HepG2 (cell line): ENCODE measurements at regions not wholly inside any gene's neighbourhood (a gene's known extent, or its start where the extent isn't known, plus 50 kb on each side); places are given as distances from the start of the nearest gene placed in this dataset.

ENCODE experiments used
- GATA4 ChIP-seq: sonication (generic); IDR thresholded peaks from 2 replicates; pipeline ENCODE4 v1.6.1; 2016; ENCODE audit warnings: antibody characterized with exemption, low read depth, borderline replicate concordance
- GLI4 ChIP-seq: sonication (generic); formaldehyde crosslinking; IDR thresholded peaks from 2 replicates; pipeline ENCODE4 v1.5.1; 2020; ENCODE audit warnings: missing genetic modification reagents, mild to moderate bottlenecking, moderate library complexity, borderline replicate concordance
- MIER3 ChIP-seq: IDR thresholded peaks from 2 replicates; pipeline ENCODE4 v1.6.1; 2016; ENCODE audit warnings: missing compliant biosample characterization, borderline replicate concordance
- SRSF4 ChIP-seq: fragments of 200-400 bp; formaldehyde crosslinking; IDR thresholded peaks from one replicate; pipeline ENCODE4 v1.6.1; 2018; ENCODE audit warnings: mild to moderate bottlenecking, low read depth, low read length, moderate library complexity; ENCODE audit not compliant: poor library complexity, severe bottlenecking
- TOPORS ChIP-seq: sonication (generic); formaldehyde crosslinking; IDR thresholded peaks from 2 replicates; pipeline ENCODE4 v1.8.0; 2023; ENCODE audit warnings: mild to moderate bottlenecking, missing genetic modification reagents
- TRAFD1 ChIP-seq: sonication (generic); formaldehyde crosslinking; IDR thresholded peaks from 2 replicates; pipeline ENCODE4 v1.5.1; 2020; ENCODE audit warnings: missing genetic modification reagents, mild to moderate bottlenecking, borderline replicate concordance
- ZFP36L1 ChIP-seq: sonication (generic); formaldehyde crosslinking; IDR thresholded peaks from 2 replicates; pipeline ENCODE4 v1.8.0; 2022; ENCODE audit warnings: mild to moderate bottlenecking, missing genetic modification reagents, moderate library complexity
- ZMYM2 ChIP-seq: sonication (generic); formaldehyde crosslinking; IDR thresholded peaks from 2 replicates; pipeline ENCODE4 v1.8.0; 2022; ENCODE audit warnings: mild to moderate bottlenecking, missing genetic modification reagents
- ZNF136 ChIP-seq: sonication (generic); formaldehyde crosslinking; IDR thresholded peaks from 2 replicates; pipeline ENCODE4 v1.8.1; 2022; ENCODE audit warnings: low read depth, mild to moderate bottlenecking, moderate library complexity, missing genetic modification reagents
- ZNF24 ChIP-seq: fragments of 450-650 bp; IDR thresholded peaks from 2 replicates; pipeline ENCODE4 v1.6.1; 2017; ENCODE audit warnings: antibody characterized with exemption, mild to moderate bottlenecking
- ZNF318 ChIP-seq: sonication (generic); formaldehyde crosslinking; IDR thresholded peaks from 2 replicates; pipeline ENCODE4 v1.4.0; 2020; ENCODE audit warnings: mild to moderate bottlenecking, missing genetic modification reagents
- ZNF687 ChIP-seq: sonication (generic); formaldehyde crosslinking; IDR thresholded peaks from 2 replicates; pipeline ENCODE4 v1.5.1; 2020; ENCODE audit warnings: mild to moderate bottlenecking, missing genetic modification reagents, moderate library complexity
- ZNF878 ChIP-seq: sonication (generic); formaldehyde crosslinking; IDR thresholded peaks from 2 replicates; pipeline ENCODE4 v1.8.1; 2023; ENCODE audit warnings: mild to moderate bottlenecking, missing genetic modification reagents, moderate library complexity
- ZNF883 ChIP-seq: sonication (generic); formaldehyde crosslinking; IDR thresholded peaks from 2 replicates; pipeline ENCODE4 v1.5.1; 2020; ENCODE audit warnings: mild to moderate bottlenecking, missing genetic modification reagents; ENCODE audit errors: not compliant biosample characterization
- ZSCAN12 ChIP-seq: sonication (generic); formaldehyde crosslinking; IDR thresholded peaks from 2 replicates; pipeline ENCODE4 v1.9.0; 2021; ENCODE audit warnings: mild to moderate bottlenecking, missing genetic modification reagents

GRCh38 chr6:137794516-137795201 lies 72.4 kb upstream of the TNFAIP3 start (continued):
- TF ChIP-seq ZNF687 (CRISPR knock-in tag), result peak; percentile 7; the same call in 1 of the 2 replicates
- peak; percentile 78 for TF ChIP-seq ZMYM2 (CRISPR knock-in tag)
- TF ChIP-seq ZNF136, result no peak
- peak; percentile 68; the same call in 1 of the 2 replicates for TF ChIP-seq ZNF24
- no peak for TF ChIP-seq ZSCAN12 (CRISPR knock-in tag)
- TF ChIP-seq TRAFD1 (CRISPR knock-in tag), result no peak; the same call in 1 of the 2 replicates
- TF ChIP-seq ZNF883 (CRISPR knock-in tag), result no peak
- TF ChIP-seq TOPORS (CRISPR knock-in tag), result peak; percentile 72; the same call in 1 of the 2 replicates
- TF ChIP-seq GATA4, result peak; percentile 97
- no peak for TF ChIP-seq ZNF318
- no peak for TF ChIP-seq GLI4 (CRISPR knock-in tag)
- no peak for TF ChIP-seq SRSF4
- peak; percentile 88; the same call in 1 of the 2 replicates for TF ChIP-seq ZNF878 (CRISPR knock-in tag)
- peak; percentile 93; the same call in 1 of the 2 replicates for TF ChIP-seq MIER3 (CRISPR knock-in tag)
- peak; percentile 71; the same call in 1 of the 2 replicates for TF ChIP-seq ZFP36L1 (CRISPR knock-in tag)
